Cardiac muscle cell (in vitro differentiated cells and primary cell): ENCODE measurements at regions not wholly inside any gene's neighbourhood (a gene's known extent, or its start where the extent isn't known, plus 50 kb on each side); places are given as distances from the start of the nearest gene placed in this dataset.

Experiments used
- DNase-seq, 2 donors: peaks; one replicate each; pipeline versions ENCODE4 v3.0.0 to v3.0.0-alpha.2; 2010 to 2017; ENCODE audit warnings: low read depth in 1 of 2, low spot score in 1 of 2
- H3K27ac ChIP-seq: fragments of 200-600 bp; sonication (generic); 2 replicates; pipeline ENCODE4 v1.5.1; 2016
- H3K27me3 ChIP-seq: fragments of 200-600 bp; sonication (generic); 2 replicates; pipeline ENCODE4 v1.6.0; 2016; ENCODE audit warnings: control low read depth
- H3K36me3 ChIP-seq: fragments of 200-600 bp; sonication (generic); 2 replicates; pipeline ENCODE4 v1.5.1; 2016; ENCODE audit warnings: control low read depth
- H3K4me1 ChIP-seq: fragments of 200-600 bp; sonication (generic); 2 replicates; pipeline ENCODE4 v1.8.1; 2017; ENCODE audit warnings: low read depth, mild to moderate bottlenecking, mixed run types
- H3K4me3 ChIP-seq: fragments of 200-600 bp; sonication (generic); 2 replicates; pipeline ENCODE4 v1.5.1; 2016; ENCODE audit warnings: mild to moderate bottlenecking
- H3K9me3 ChIP-seq: fragments of 200-600 bp; sonication (generic); 2 replicates; pipeline ENCODE4 v1.5.1; 2017; ENCODE audit warnings: low read depth, mild to moderate bottlenecking, control low read depth
- TF ChIP-seq, protein P1 (sequence below): IDR thresholded peaks from 2 replicates; pipeline ENCODE4 v1.5.1; 2012; ENCODE audit warnings: low read depth, mild to moderate bottlenecking, low read length

DNA sequence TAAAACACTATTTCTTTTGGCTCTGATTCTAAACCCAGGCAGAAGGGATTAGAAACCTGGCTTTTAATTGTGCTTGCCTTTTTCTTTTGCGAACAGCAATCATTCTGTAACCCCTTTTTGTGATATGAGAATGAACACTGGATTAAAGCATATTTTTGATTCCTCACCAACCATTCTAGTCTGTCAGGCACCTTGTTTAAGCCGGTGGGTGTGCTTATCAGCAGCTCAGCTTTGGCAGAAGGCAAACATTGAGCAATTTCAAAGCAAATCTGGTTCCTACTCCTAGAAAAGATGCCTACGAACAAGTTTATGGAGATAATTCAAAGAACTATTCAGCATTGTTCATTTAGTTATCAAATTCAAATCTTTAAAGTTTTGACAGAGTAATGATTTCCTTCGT is 265.1 kb upstream of the FAM241A start:
- Histone ChIP-seq H3K27ac (no peak overlapping the region), H3K4me3 (no peak overlapping the region), H3K9me3 (no peaks in the 10 kb centered on the region), H3K4me1 (no peaks in the 10 kb centered on the region), H3K27me3 (no peaks in the 10 kb centered on the region), H3K36me3 (no peaks in the 10 kb centered on the region)
- TF ChIP-seq, protein P1, sequence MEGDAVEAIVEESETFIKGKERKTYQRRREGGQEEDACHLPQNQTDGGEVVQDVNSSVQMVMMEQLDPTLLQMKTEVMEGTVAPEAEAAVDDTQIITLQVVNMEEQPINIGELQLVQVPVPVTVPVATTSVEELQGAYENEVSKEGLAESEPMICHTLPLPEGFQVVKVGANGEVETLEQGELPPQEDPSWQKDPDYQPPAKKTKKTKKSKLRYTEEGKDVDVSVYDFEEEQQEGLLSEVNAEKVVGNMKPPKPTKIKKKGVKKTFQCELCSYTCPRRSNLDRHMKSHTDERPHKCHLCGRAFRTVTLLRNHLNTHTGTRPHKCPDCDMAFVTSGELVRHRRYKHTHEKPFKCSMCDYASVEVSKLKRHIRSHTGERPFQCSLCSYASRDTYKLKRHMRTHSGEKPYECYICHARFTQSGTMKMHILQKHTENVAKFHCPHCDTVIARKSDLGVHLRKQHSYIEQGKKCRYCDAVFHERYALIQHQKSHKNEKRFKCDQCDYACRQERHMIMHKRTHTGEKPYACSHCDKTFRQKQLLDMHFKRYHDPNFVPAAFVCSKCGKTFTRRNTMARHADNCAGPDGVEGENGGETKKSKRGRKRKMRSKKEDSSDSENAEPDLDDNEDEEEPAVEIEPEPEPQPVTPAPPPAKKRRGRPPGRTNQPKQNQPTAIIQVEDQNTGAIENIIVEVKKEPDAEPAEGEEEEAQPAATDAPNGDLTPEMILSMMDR: no peak
- DNase-seq: no peak

DNA sequence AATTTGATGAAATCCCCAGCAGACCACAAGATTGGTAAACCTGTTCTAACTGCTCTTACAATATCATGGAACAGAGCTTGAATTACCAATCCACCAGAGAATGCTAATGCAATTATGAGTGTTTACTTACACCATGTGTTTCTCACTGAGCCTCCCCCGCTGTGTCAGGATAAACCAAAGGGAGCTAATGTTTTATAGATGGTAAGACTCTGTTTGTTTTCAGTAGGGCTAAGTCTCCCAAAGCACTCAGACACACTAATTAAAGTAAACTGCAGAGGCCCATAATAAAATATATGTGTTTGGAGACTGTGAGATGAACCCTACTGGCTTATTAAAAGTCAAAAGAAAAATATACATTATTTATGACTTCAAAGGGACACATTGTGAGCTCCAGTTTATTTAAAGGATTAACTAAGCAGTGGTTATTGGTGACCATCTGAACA is 261.7 kb upstream of the FAM241A start:
- H3K27me3 ChIP-seq: no peaks in the 10 kb centered on the region
- no peaks in the 10 kb centered on the region for H3K36me3 ChIP-seq
- no peak overlapping the region for H3K4me3 ChIP-seq
- no peak for DNase-seq
- H3K4me1 ChIP-seq: no peaks in the 10 kb centered on the region
- no peaks in the 10 kb centered on the region for H3K9me3 ChIP-seq
- H3K27ac ChIP-seq: no peak overlapping the region
- TF ChIP-seq, protein P1: no peak

DNA sequence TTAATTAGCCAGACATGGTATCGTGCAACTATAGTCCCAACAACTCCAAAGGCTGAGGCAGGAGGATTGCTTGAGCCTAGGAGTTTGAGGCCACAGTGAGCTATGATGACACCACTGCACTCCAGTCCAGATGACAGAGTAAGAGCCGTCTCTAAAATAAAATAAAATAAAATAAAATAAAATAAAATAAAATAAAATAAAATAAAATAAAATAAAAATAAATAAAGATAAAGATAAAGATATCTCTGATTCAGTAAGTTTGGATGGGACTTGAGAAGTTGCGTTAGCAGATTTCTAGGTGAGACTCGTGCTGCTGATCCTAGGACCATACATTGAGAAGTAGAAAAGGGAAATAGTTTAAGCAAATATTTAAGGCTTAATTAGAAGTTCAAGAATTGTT is 254.8 kb upstream of the FAM241A start:
- no peak for DNase-seq
- Histone ChIP-seq H3K4me1 (no peaks in the 10 kb centered on the region), H3K36me3 (no peaks in the 10 kb centered on the region), H3K4me3 (no peak overlapping the region), H3K27ac (no peak overlapping the region), H3K27me3 (no peaks in the 10 kb centered on the region), H3K9me3 (peaks cover 2% of the 10 kb centered on the region)
- TF ChIP-seq, protein P1: no peak

DNA sequence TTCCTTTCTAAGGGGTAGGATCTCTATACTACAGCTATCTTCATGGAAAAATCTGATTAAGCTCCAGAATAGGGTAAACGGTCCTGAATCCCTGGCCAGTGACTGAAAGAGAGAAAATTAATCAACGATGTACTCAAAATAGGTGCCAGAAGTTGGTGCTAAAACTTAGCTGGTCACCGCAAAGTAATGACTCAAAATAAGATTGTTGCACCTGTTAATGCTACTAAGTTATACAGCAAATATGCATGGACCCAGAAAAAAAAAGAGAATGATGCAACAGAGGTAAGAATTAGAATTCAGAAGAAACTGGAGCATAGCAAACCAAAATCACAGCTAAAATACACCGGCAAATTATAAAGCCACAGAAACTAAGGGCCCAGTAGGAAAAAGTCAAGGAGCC is 239.7 kb upstream of the FAM241A start:
- no peak for DNase-seq
- Histone ChIP-seq H3K27me3 (no peaks in the 10 kb centered on the region), H3K4me1 (no peaks in the 10 kb centered on the region), H3K4me3 (no peak overlapping the region), H3K9me3 (no peaks in the 10 kb centered on the region), H3K36me3 (no peaks in the 10 kb centered on the region), H3K27ac (no peak overlapping the region)
- TF ChIP-seq, protein P1: no peak

DNA sequence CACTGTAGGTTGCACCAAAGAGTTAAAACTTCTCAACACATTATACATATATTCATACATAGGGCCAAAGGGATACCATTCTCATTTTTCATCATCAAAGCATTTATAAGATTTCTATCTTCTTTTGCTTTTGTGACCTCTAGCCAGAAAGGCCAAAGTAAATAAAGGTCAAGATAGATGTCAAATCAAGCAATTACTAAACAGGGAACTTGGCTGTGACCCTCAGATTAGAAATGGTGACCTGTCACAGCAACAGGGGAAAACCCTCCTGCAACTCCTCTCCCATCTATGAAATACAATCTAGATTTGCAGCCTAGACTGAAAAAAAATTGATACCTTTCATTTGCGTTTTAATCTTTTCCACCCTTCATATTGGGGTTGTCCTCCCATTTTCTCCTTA is 225.6 kb upstream of the FAM241A start:
- TF ChIP-seq, protein P1: no peak
- DNase-seq: no peak
- no peaks in the 10 kb centered on the region for H3K4me1 ChIP-seq
- H3K9me3 ChIP-seq: no peaks in the 10 kb centered on the region
- H3K4me3 ChIP-seq: no peak overlapping the region
- H3K36me3 ChIP-seq: no peaks in the 10 kb centered on the region
- H3K27me3 ChIP-seq: no peaks in the 10 kb centered on the region
- H3K27ac ChIP-seq: no peak overlapping the region

DNA sequence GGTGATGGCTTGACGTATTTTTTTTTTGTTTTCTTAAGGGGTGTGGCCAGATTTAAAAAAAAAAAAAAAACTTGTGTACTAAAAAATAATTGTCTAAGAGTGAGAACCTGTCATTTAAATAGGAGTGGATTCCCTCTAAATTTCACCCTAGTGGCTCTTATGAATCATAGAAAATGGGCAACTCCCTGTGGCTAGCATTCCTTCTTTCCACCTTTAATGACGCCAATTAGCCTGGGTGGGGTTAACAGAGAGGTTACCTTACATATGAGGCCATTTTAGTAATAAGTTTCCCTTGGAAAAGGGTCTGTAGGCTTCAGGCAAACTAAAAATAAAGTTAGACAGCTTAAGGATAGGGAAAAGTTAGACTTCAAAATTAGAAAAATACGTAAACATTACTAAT is 223.5 kb upstream of the FAM241A start:
- Histone ChIP-seq H3K27ac (no peak overlapping the region), H3K9me3 (no peaks in the 10 kb centered on the region), H3K4me3 (no peak overlapping the region), H3K36me3 (no peaks in the 10 kb centered on the region), H3K27me3 (no peaks in the 10 kb centered on the region), H3K4me1 (no peaks in the 10 kb centered on the region)
- TF ChIP-seq, protein P1: no peak
- DNase-seq: no peak
